BJ (cell line): ENCODE measurements at regions not wholly inside any gene's neighbourhood (a gene's known extent, or its start where the extent isn't known, plus 50 kb on each side); places are given as distances from the start of the nearest gene placed in this dataset.

Experiments
- CTCF ChIA-PET: fragments of 350-600 bp; formaldehyde crosslinking; extraction: SDS; loops from one replicate; lab custom pipeline; 2021; ENCODE audit warnings: antibody characterized with exemption, inconsistent platforms; lab: Yijun Ruan, JAX
- POLR2A ChIA-PET: fragments of 300-600 bp; sonication (Branson Sonifier 250); formaldehyde crosslinking; extraction: SDS; loops from one replicate; lab custom pipeline; 2021; ENCODE audit warnings: antibody characterized with exemption; lab: Charles Lee
- DNase-seq: peaks from one replicate; pipeline ENCODE4 v3.0.0-alpha.2; 2011; ENCODE audit warnings: low read depth
- H3K27me3 ChIP-seq: 2 replicates; pipeline ENCODE4 v1.6.0; 2011; ENCODE audit warnings: low read length; ENCODE audit not compliant: control insufficient read depth, insufficient read depth
- H3K36me3 ChIP-seq: 2 replicates; pipeline ENCODE4 v1.5.1; 2011; ENCODE audit warnings: low read length; ENCODE audit not compliant: control insufficient read depth, insufficient read depth
- H3K4me3 ChIP-seq: 2 replicates; pipeline ENCODE4 v1.5.1; 2011; ENCODE audit warnings: low read depth, mild to moderate bottlenecking, control low read depth, low read length
- TF ChIP-seq, protein P1 (sequence below): IDR thresholded peaks from 2 replicates; pipeline ENCODE4 v1.5.1; 2011; ENCODE audit warnings: low read depth, mild to moderate bottlenecking, control low read depth, inconsistent platforms, low read length, moderate library complexity; ENCODE audit not compliant: insufficient read depth

DNA sequence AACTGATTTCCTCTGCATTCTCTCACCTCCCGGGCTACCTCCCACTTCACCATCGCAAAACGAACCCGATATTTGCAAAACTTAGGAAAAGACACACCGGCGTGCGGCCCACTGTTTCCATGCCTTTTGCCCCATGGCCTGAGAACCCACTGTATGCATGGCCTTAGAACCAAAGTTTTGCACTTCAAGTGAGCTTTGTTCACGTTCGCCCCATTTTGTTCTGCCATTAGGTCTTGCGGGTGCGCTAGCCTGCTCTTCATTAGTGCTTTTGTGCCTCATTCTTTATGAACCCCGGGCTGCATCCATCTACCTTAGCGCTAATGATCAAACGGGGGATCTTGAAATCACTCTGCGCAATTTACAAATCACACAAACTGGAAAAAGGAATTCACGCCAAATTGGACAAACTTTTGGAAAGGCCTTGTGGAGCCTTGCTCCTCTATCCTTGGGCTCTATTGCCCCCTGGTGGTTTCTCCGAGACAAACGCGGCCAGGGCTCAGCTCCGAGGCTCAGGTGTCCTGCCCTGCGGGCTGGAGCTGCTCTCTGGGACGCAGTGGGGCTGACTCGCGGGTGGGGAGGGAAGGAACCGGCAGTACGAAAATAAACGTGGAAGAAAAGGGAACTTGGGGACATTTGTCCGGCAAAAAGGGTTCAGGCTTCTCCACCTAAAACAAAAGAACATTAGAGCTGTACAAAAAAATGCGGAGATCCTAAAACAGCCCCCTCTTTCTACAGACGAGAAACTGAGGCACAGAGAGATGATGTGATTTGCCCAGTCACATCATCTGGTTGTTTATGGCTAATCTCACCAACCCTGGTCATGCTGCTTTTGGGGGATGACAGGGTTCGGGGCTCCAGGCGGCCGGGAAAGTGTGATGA is 300.4 kb upstream of the NFE2L3 start:
- Histone ChIP-seq H3K27me3 (peaks cover 1% of the 10 kb centered on the region; the same call in 1 of the 2 replicates), H3K4me3 (no peak overlapping the region), H3K36me3 (no peaks in the 10 kb centered on the region)
- DNase-seq: no peak
- ChIA-PET CTCF (interaction anchor here (0.6 to 7.3 kb wide), 31 partner anchors 9 to 1311 kb away, joined by 3 to 54 read pairs (median 4); no protein-coding TSS in a partner anchor), POLR2A (interaction anchor here (0.6 kb wide), 1 partner anchor 15 kb away, joined by 7 read pairs; no protein-coding TSS in a partner anchor)
- TF ChIP-seq, protein P1, sequence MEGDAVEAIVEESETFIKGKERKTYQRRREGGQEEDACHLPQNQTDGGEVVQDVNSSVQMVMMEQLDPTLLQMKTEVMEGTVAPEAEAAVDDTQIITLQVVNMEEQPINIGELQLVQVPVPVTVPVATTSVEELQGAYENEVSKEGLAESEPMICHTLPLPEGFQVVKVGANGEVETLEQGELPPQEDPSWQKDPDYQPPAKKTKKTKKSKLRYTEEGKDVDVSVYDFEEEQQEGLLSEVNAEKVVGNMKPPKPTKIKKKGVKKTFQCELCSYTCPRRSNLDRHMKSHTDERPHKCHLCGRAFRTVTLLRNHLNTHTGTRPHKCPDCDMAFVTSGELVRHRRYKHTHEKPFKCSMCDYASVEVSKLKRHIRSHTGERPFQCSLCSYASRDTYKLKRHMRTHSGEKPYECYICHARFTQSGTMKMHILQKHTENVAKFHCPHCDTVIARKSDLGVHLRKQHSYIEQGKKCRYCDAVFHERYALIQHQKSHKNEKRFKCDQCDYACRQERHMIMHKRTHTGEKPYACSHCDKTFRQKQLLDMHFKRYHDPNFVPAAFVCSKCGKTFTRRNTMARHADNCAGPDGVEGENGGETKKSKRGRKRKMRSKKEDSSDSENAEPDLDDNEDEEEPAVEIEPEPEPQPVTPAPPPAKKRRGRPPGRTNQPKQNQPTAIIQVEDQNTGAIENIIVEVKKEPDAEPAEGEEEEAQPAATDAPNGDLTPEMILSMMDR: peak; percentile 85

DNA sequence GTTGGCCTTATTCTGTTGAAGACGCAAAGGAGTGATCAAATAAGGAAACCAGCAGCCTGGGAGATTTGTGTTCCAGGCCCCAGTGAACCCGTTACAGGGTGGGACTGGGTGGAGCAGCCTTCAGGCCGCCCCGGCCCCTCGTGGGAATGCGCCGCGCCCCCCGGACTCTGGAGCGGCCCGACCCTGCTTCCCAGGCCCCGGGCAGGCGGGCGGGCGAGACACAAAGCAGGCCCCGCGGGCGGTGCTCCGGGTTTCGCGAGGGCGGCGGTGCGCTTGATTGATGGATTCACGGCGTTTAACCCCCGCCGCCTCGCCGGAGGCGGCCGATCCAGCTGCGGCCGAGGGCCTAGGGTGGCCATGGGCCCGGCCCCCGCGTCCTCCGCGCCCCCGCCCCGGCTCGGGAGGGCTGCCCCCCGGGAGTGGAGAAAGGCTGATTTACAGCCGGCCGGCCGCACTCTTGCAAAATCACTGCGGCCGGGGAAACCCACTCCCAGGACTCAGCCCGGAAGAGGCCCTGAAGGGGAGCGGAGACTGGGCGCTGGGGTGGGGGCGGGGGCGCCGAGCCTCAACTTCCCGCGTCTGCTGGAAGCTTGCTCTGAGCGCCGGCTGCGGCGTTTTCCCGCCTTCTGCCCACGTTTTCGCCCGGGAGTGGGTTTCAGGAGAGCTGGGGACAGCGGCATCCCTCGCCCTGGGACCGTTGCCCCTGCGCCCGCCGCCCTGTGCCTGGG is 299.6 kb upstream of the NFE2L3 start:
- TF ChIP-seq, protein P1: no peak
- DNase-seq: no peak
- Histone ChIP-seq H3K4me3 (no peak overlapping the region; the same call in 1 of the 2 replicates), H3K36me3 (no peaks in the 10 kb centered on the region), H3K27me3 (peaks cover 1% of the 10 kb centered on the region; the same call in 1 of the 2 replicates)
- ChIA-PET POLR2A (interaction anchor here (0.6 kb wide), 1 partner anchor 14 kb away, joined by 7 read pairs; no protein-coding TSS in a partner anchor), CTCF (interaction anchor here (0.6 to 7.3 kb wide), 32 partner anchors 9 to 1310 kb away, joined by 3 to 54 read pairs (median 4); no protein-coding TSS in a partner anchor)

- H3K4me3 ChIP-seq: no peak overlapping the region
- TF ChIP-seq, protein P1: no peak
- POLR2A ChIA-PET: no interaction called here
- CTCF ChIA-PET: interaction anchor here (0.6 to 7.3 kb wide), 6 partner anchors 10 to 597 kb away, joined by 3 to 54 read pairs (median 10); no protein-coding TSS in a partner anchor
- DNase-seq: no peak
- no peaks in the 10 kb centered on the region for H3K36me3 ChIP-seq
- H3K27me3 ChIP-seq: peaks cover 1% of the 10 kb centered on the region; the same call in 1 of the 2 replicates
Observed at GRCh38 chr7:25852939-25853271, 299.1 kb upstream of the NFE2L3 start.

DNA sequence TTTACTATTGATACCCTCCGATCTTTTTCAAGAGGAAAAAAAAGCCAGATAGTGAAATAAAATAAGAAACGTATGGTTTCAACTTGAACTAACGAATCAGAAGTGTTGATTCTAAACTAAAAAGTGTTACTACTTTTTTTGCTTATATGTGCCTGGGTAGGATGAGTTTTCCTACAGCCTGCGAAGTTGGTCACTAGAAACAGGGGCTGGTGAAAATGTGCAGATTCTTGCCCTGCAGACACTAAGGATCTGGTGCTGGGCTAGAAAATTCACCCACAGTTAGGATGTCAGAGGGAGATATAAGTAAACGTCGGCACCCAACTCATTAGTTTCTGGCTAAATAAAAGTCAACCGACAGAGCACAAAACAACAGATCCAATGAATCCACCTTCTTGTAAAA is 298.7 kb upstream of the NFE2L3 start:
- ChIA-PET POLR2A (no interaction called here), CTCF (interaction anchor here (0.9 to 7.3 kb wide), 3 partner anchors 67 to 597 kb away, joined by 3 to 54 read pairs (median 13); no protein-coding TSS in a partner anchor)
- peaks cover 1% of the 10 kb centered on the region; the same call in 1 of the 2 replicates for H3K27me3 ChIP-seq
- TF ChIP-seq, protein P1: no peak
- DNase-seq: no peak
- H3K36me3 ChIP-seq: no peaks in the 10 kb centered on the region
- no peak overlapping the region for H3K4me3 ChIP-seq
